Upper lobe of right lung (tissue), 1 donor: ENCODE measurements at regions not wholly inside any gene's neighbourhood (a gene's known extent, or its start where the extent isn't known, plus 50 kb on each side); places are given as distances from the start of the nearest gene placed in this dataset.

Source experiments
- ATAC-seq: fragments of 200-7000 bp; cut with Tn5 transposase; one replicate; pipeline ENCODE4 v1.9.1; 2020; ENCODE audit warnings: mild to moderate bottlenecking, moderate library complexity
- DNase-seq: peaks from one replicate; pipeline ENCODE4 v3.0.0-alpha.2; 2020
- H3K27ac ChIP-seq: fragments of 200-600 bp; one replicate; pipeline ENCODE4 v1.8.0; 2022
- H3K27me3 ChIP-seq: fragments of 200-600 bp; one replicate; pipeline ENCODE4 v1.8.0; 2022; ENCODE audit warnings: mild to moderate bottlenecking
- H3K36me3 ChIP-seq: fragments of 200-600 bp; one replicate; pipeline ENCODE4 v1.8.0; 2022
- H3K4me1 ChIP-seq: fragments of 200-600 bp; one replicate; pipeline ENCODE4 v1.8.0; 2022
- H3K4me3 ChIP-seq: fragments of 200-600 bp; one replicate; pipeline ENCODE4 v1.8.0; 2022; ENCODE audit warnings: mild to moderate bottlenecking
- H3K9me3 ChIP-seq: fragments of 200-600 bp; one replicate; pipeline ENCODE4 v1.8.0; 2022
- CTCF ChIP-seq: fragments of 200-600 bp; IDR thresholded peaks from one replicate; pipeline ENCODE4 v1.8.0; 2022; ENCODE audit warnings: antibody characterized with exemption
- intact Hi-C: fragments of 100-400 bp; cut with DNase I; formaldehyde crosslinking; loops from one replicate; pipeline ENCODE4 v1.11.0; 2022
- donor health status: DM: no; HTN: yes; CAD: no; lungs with severe emphysema.

- intact Hi-C loops, result no loop called here
- Histone ChIP-seq H3K36me3 (no peaks in the 10 kb centered on the region), H3K4me3 (no peak overlapping the region), H3K4me1 (no peaks in the 10 kb centered on the region), H3K9me3 (no peaks in the 10 kb centered on the region), H3K27ac (no peak overlapping the region), H3K27me3 (no peaks in the 10 kb centered on the region)
- no peak for TF ChIP-seq CTCF
- no peak for DNase-seq
- no peak for ATAC-seq
These were observed 303.3 kb upstream of the IGFBP3 start for GRCh38 chr7:46224363-46224762.

- TF ChIP-seq CTCF, result no peak
- H3K4me1 ChIP-seq, result no peaks in the 10 kb centered on the region
- ATAC-seq (no peak), DNase-seq (no peak)
- no peak overlapping the region for H3K27ac ChIP-seq
- no peak overlapping the region for H3K4me3 ChIP-seq
- H3K36me3 ChIP-seq, result no peaks in the 10 kb centered on the region
- no peaks in the 10 kb centered on the region for H3K9me3 ChIP-seq
- H3K27me3 ChIP-seq, result no peaks in the 10 kb centered on the region
- intact Hi-C loops, result no loop called here
These were observed 299.1 kb upstream of the IGFBP3 start for GRCh38 chr7:46220066-46220630.

GRCh38 chr7:46218461-46219200 lies 297.6 kb upstream of the IGFBP3 start:
- H3K4me3 ChIP-seq, result no peak overlapping the region
- TF ChIP-seq CTCF, result no peak
- intact Hi-C loops, result no loop called here
- no peak overlapping the region for H3K27ac ChIP-seq
- H3K4me1 ChIP-seq, result no peaks in the 10 kb centered on the region
- ATAC-seq, result no peak
- no peaks in the 10 kb centered on the region for H3K27me3 ChIP-seq
- DNase-seq, result no peak
- H3K36me3 ChIP-seq, result no peaks in the 10 kb centered on the region
- H3K9me3 ChIP-seq, result no peaks in the 10 kb centered on the region

GRCh38 chr7:46215987-46216567 lies 295.0 kb upstream of the IGFBP3 start:
- Histone ChIP-seq H3K36me3 (no peaks in the 10 kb centered on the region), H3K27me3 (no peaks in the 10 kb centered on the region), H3K27ac (no peak overlapping the region), H3K4me1 (no peaks in the 10 kb centered on the region), H3K9me3 (no peaks in the 10 kb centered on the region), H3K4me3 (no peak overlapping the region)
- intact Hi-C loops, result no loop called here
- no peak for TF ChIP-seq CTCF
- ATAC-seq (peak; percentile 76), DNase-seq (no peak)

GRCh38 chr7:46214526-46214925 lies 293.5 kb upstream of the IGFBP3 start:
- Histone ChIP-seq H3K4me3 (no peak overlapping the region), H3K36me3 (no peaks in the 10 kb centered on the region), H3K9me3 (no peaks in the 10 kb centered on the region), H3K27me3 (no peaks in the 10 kb centered on the region), H3K4me1 (no peaks in the 10 kb centered on the region), H3K27ac (no peak overlapping the region)
- ATAC-seq, result no peak
- intact Hi-C loops, result no loop called here
- no peak for DNase-seq
- no peak for TF ChIP-seq CTCF
